ENCODE measurements at regions not wholly inside any gene's neighbourhood (a gene's known extent, or its start where the extent isn't known, plus 50 kb on each side); places are given as distances from the start of the nearest gene placed in this dataset.

DNA sequence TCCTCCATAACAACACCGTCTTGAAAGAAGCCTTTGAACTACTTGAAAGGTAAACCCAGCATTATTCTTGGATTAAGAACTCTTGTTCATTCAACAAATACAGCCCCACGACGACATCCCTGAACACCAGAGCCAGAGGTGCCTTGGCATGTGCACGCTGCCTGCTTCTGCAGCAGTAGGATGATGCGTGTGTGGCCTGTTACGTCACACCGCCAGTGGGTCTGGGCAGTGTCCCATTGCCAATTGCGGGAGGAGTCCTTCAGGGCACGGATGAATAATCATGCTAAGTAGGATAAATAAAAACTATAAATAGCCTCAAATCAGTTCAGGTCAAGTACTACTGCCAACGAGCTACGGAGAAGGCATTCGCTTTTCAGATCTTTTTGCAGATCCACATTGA, 380.5 kb downstream of the SHANK2 start:
- H3K27ac ChIP-seq (ENCODE audit: poor library complexity, severe bottlenecking) = no peak overlapping the region
- H3K36me3 ChIP-seq (ENCODE audit: low read depth) = no peaks in the 10 kb centered on the region
- ATAC-seq (ENCODE audit: low read depth) = no peak
- no peaks in the 10 kb centered on the region for H3K9me3 ChIP-seq (ENCODE audit: severe bottlenecking)
- H3K4me1 ChIP-seq (ENCODE audit: insufficient read depth, poor library complexity, severe bottlenecking) = no peaks in the 10 kb centered on the region
- no peaks in the 10 kb centered on the region for H3K27me3 ChIP-seq (ENCODE audit: insufficient read depth, poor library complexity, severe bottlenecking)
- no peak overlapping the region for H3K4me3 ChIP-seq (ENCODE audit: severe bottlenecking)
- no peak for DNase-seq (ENCODE audit: low spot score)
- TF ChIP-seq, protein P1, sequence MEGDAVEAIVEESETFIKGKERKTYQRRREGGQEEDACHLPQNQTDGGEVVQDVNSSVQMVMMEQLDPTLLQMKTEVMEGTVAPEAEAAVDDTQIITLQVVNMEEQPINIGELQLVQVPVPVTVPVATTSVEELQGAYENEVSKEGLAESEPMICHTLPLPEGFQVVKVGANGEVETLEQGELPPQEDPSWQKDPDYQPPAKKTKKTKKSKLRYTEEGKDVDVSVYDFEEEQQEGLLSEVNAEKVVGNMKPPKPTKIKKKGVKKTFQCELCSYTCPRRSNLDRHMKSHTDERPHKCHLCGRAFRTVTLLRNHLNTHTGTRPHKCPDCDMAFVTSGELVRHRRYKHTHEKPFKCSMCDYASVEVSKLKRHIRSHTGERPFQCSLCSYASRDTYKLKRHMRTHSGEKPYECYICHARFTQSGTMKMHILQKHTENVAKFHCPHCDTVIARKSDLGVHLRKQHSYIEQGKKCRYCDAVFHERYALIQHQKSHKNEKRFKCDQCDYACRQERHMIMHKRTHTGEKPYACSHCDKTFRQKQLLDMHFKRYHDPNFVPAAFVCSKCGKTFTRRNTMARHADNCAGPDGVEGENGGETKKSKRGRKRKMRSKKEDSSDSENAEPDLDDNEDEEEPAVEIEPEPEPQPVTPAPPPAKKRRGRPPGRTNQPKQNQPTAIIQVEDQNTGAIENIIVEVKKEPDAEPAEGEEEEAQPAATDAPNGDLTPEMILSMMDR (IDR thresholded peaks at IDR 0.05; ENCODE audit: poor library complexity, severe bottlenecking) = no peak

DNA sequence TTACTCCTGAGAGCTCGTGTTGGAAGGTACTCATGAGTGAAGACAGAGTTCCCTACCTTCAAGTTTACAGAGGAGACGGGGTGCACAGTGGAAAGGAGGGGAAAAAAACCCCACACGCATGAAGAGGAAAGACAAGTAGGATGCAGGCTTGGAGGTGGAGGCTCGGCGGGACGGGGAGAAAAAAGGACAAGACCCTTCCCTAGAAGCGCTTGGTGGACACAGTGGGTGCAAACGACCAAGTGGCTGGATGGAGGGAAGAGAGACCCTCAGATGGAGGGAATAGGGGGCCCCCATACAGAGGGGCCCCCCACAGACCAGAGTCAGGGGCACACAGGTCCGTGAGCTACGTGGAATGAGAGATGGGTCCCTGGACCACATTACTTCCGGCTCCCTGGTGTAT, 380.1 kb downstream of the SHANK2 start:
- Histone ChIP-seq H3K27me3 (ENCODE audit: insufficient read depth, poor library complexity, severe bottlenecking) (no peaks in the 10 kb centered on the region), H3K27ac (ENCODE audit: poor library complexity, severe bottlenecking) (no peak overlapping the region), H3K4me1 (ENCODE audit: insufficient read depth, poor library complexity, severe bottlenecking) (no peaks in the 10 kb centered on the region), H3K36me3 (ENCODE audit: low read depth) (no peaks in the 10 kb centered on the region), H3K9me3 (ENCODE audit: severe bottlenecking) (no peaks in the 10 kb centered on the region), H3K4me3 (ENCODE audit: severe bottlenecking) (no peak overlapping the region)
- no peak for DNase-seq (ENCODE audit: low spot score)
- TF ChIP-seq, protein P1 (IDR thresholded peaks at IDR 0.05; ENCODE audit: poor library complexity, severe bottlenecking) = no peak
- ATAC-seq (ENCODE audit: low read depth) = no peak

DNA sequence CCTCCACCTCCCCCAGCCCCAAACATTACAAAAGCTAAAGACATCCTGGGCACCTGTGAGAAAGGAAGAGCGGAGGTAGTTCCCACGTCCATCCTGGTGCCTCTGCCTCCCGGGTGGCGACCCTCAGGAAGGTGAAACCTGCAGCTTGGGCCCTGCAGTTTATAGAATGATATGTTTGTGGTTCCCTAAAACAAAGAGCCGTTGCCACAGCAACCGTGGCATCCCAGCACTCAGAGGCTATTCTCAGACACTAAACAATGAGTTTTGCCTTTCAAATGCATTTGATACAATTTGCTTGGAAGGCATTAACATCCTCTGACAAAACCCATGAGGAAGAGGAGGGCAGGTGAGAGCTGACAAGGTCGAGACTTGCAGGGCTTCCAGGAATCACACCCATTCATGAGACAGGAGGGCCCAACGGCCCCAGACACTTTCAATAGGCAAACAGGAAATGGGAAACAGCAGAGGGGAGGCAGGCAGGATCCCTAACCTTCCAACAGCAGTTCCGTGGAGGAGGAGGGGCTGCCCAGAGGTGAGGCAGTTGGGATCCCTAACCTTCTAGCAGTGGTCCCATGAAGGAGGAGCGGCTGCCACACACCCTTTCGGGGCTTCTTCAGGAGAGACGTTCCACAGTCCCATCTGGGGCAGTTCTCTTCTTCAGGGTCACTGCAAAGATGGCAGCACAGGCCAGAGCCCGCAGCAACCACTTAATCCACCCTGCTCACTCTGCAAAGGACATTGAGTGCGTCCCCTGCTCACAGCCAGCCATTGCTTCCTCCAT, 379.2 kb downstream of the SHANK2 start:
- Histone ChIP-seq H3K9me3 (ENCODE audit: severe bottlenecking) (no peaks in the 10 kb centered on the region), H3K27ac (ENCODE audit: poor library complexity, severe bottlenecking) (no peak overlapping the region), H3K27me3 (ENCODE audit: insufficient read depth, poor library complexity, severe bottlenecking) (no peaks in the 10 kb centered on the region), H3K36me3 (ENCODE audit: low read depth) (no peaks in the 10 kb centered on the region), H3K4me1 (ENCODE audit: insufficient read depth, poor library complexity, severe bottlenecking) (no peaks in the 10 kb centered on the region), H3K4me3 (ENCODE audit: severe bottlenecking) (no peak overlapping the region)
- DNase-seq (ENCODE audit: low spot score) (no peak), ATAC-seq (ENCODE audit: low read depth) (no peak)
- TF ChIP-seq, protein P1 (IDR thresholded peaks at IDR 0.05; ENCODE audit: poor library complexity, severe bottlenecking) = no peak

DNA sequence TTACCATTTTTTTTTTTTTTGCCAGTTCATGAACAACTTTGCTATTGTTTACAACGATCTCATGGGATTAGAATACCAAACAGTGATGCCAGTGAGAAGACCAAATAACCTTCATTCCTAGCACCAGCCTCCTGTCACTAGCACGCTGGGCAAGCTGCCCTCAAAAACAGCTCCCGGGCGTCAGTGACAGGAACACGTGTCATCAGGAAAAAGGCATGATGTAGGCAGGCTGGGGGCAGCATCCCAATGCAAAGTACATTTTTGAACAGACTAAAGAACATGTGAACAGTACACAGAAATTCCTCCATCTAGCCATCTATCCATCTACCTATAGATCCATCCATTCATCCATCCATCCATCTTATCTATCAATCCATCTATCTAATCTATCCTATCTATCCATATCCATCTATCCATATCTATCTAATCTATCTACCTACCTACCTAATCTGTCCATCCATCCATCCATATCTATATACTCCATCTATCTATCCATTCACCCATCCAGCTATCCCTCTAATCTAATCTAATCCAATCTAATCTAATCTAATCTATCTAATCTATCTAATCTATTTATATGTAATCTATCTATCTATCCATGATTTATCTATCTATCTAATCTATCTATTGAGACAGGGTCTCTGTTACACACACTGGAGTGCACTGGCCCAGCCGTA, 378.5 kb downstream of the SHANK2 start:
- H3K27me3 ChIP-seq (ENCODE audit: insufficient read depth, poor library complexity, severe bottlenecking) = no peaks in the 10 kb centered on the region
- DNase-seq (ENCODE audit: low spot score) (peak; percentile 28), ATAC-seq (ENCODE audit: low read depth) (no peak)
- H3K27ac ChIP-seq (ENCODE audit: poor library complexity, severe bottlenecking) = no peak overlapping the region
- no peak overlapping the region for H3K4me3 ChIP-seq (ENCODE audit: severe bottlenecking)
- no peaks in the 10 kb centered on the region for H3K4me1 ChIP-seq (ENCODE audit: insufficient read depth, poor library complexity, severe bottlenecking)
- no peaks in the 10 kb centered on the region for H3K36me3 ChIP-seq (ENCODE audit: low read depth)
- TF ChIP-seq, protein P1 (IDR thresholded peaks at IDR 0.05; ENCODE audit: poor library complexity, severe bottlenecking) = no peak
- H3K9me3 ChIP-seq (ENCODE audit: severe bottlenecking) = no peaks in the 10 kb centered on the region

DNA sequence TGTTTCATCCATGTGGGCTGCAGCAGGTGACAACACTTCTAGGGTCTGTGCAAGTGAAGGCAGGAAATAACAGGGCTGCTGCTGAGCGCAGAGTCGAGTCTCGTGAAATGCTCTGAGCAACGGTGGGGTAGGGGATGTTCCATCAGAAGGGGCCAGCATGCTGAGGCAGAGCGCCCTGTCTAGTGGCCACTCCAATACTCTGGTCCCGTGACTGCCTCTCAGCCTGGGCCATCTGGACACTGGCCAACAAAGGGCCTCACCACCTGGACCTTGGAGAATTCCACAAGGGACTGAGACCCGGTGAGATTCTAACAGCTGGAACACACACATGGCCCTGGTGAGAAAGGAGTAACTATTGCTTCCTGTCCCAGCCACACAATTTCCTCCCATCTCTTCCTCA, 375.7 kb downstream of the SHANK2 start:
- ATAC-seq (ENCODE audit: low read depth) = no peak
- DNase-seq (ENCODE audit: low spot score) = no peak

More for the DNA sequence above, 375.7 kb downstream of the SHANK2 start:
- no peaks in the 10 kb centered on the region for H3K27me3 ChIP-seq (ENCODE audit: insufficient read depth, poor library complexity, severe bottlenecking)
- no peaks in the 10 kb centered on the region for H3K36me3 ChIP-seq (ENCODE audit: low read depth)
- no peaks in the 10 kb centered on the region for H3K4me1 ChIP-seq (ENCODE audit: insufficient read depth, poor library complexity, severe bottlenecking)
- H3K27ac ChIP-seq (ENCODE audit: poor library complexity, severe bottlenecking) = no peak overlapping the region
- TF ChIP-seq, protein P1 (IDR thresholded peaks at IDR 0.05; ENCODE audit: poor library complexity, severe bottlenecking) = no peak
- no peak overlapping the region for H3K4me3 ChIP-seq (ENCODE audit: severe bottlenecking)
- no peaks in the 10 kb centered on the region for H3K9me3 ChIP-seq (ENCODE audit: severe bottlenecking)

All from RWPE2 (cell line).